AG08396 (cell line): ENCODE measurements at regions not wholly inside any gene's neighbourhood (a gene's known extent, or its start where the extent isn't known, plus 50 kb on each side); places are given as distances from the start of the nearest gene placed in this dataset.
"Not testable (repeated sequence)": the region's sequence is repeated elsewhere in the genome, so short reads cannot be mapped to it uniquely, and the experiment has no call there.

Experiments used
- DNase-seq: peaks from one replicate; pipeline ENCODE4 v3.0.0; 2012; ENCODE audit warnings: low spot score, mixed read lengths

GRCh38 chr1:74943046-74943445 lies 191.1 kb upstream of the LHX8 start:
- no peak for DNase-seq

- no peak for DNase-seq
Observed at GRCh38 chr1:74946388-74946787, 187.8 kb upstream of the LHX8 start.

- DNase-seq: not testable (repeated sequence)
Observed at GRCh38 chr1:74949348-74949747, 184.8 kb upstream of the LHX8 start.

- DNase-seq: not testable (repeated sequence)
Observed at GRCh38 chr1:74951981-74952380, 182.2 kb upstream of the LHX8 start.

- no peak for DNase-seq
Observed at GRCh38 chr1:74952786-74953185, 181.4 kb upstream of the LHX8 start.

GRCh38 chr1:74953622-74954021 lies 180.6 kb upstream of the LHX8 start:
- no peak for DNase-seq

- DNase-seq: no peak
Observed at GRCh38 chr1:74963120-74963519, 171.1 kb upstream of the LHX8 start.

GRCh38 chr1:74964508-74965102 lies 169.6 kb upstream of the LHX8 start:
- DNase-seq: no peak

GRCh38 chr1:74969566-74970135 lies 164.5 kb upstream of the LHX8 start:
- no peak for DNase-seq

- no peak for DNase-seq
Observed at GRCh38 chr1:74971982-74972381, 162.2 kb upstream of the LHX8 start.

GRCh38 chr1:74976491-74976890 lies 157.7 kb upstream of the LHX8 start:
- DNase-seq: no peak

- not testable (repeated sequence) for DNase-seq
Observed at GRCh38 chr1:74992448-74992847, 141.7 kb upstream of the LHX8 start.

GRCh38 chr1:74995821-74996220 lies 138.4 kb upstream of the LHX8 start:
- no peak for DNase-seq

GRCh38 chr1:75010547-75010946 lies 123.6 kb upstream of the LHX8 start:
- no peak for DNase-seq

GRCh38 chr1:75014250-75014649 lies 119.9 kb upstream of the LHX8 start:
- no peak for DNase-seq

- DNase-seq: no peak
Observed at GRCh38 chr1:75023005-75023404, 111.2 kb upstream of the LHX8 start.

- DNase-seq: no peak
Observed at GRCh38 chr1:75034376-75034775, 99.8 kb upstream of the LHX8 start.

GRCh38 chr1:75035536-75035935 lies 98.7 kb upstream of the LHX8 start:
- DNase-seq: no peak

GRCh38 chr1:75053207-75053606 lies 81.0 kb upstream of the LHX8 start:
- DNase-seq: no peak

- DNase-seq: no peak
Observed at GRCh38 chr1:75058424-75058823, 75.8 kb upstream of the LHX8 start.

- no peak for DNase-seq
Observed at GRCh38 chr1:75062111-75062510, 72.1 kb upstream of the LHX8 start.

GRCh38 chr1:75067975-75068374 lies 66.2 kb upstream of the LHX8 start:
- DNase-seq: no peak

- DNase-seq: no peak
Observed at GRCh38 chr1:75074831-75075395, 59.3 kb upstream of the LHX8 start.
